ENCODE measurements at regions not wholly inside any gene's neighbourhood (a gene's known extent, or its start where the extent isn't known, plus 50 kb on each side); places are given as distances from the start of the nearest gene placed in this dataset.

DNA sequence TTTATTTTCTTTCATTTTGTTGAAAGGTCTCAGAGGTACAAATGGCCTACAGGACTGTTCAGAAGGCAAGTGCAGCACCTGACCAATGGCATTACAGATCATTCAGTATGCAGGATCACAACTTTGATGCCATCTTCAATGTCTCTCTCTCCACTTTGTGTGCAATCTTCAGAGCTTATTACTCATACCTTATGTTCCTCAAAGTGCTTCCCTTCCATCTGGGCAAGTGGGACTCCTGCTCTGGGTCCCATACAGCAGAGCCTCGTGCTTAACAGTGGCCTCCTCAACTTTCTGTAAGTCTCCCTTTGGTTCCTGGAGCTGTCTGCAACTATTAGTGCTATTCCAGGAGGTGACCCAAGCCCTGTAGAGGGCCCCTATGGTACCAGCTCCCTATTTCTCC, 358.4 kb upstream of the RPS23 start:
- no peaks in the 10 kb centered on the region for H3K27me3 ChIP-seq (ENCODE audit: control insufficient read depth in 2 of 2, insufficient read depth in 2 of 2, low read length in 2 of 2)
- no peak overlapping the region for H3K4me3 ChIP-seq
- intact Hi-C loops (cut with micrococcal nuclease) (no loop called here), in situ Hi-C loops (cut with MboI) (loop anchor here (25.0 kb wide), 1 partner anchor 274 kb away; no protein-coding TSS in a partner anchor)
- H3K4me1 ChIP-seq (replicated peaks in 1 of 2; ENCODE audit: control insufficient read depth in 2 of 2, insufficient read depth in 2 of 2, low read length in 2 of 2): no peaks in the 10 kb centered on the region
- DNase-seq (ENCODE audit: extremely low read depth in 1 of 4, low spot score in 3 of 4): no peak
- no TSS peak for BruUV-seq (replicated peaks)
- H2AFZ ChIP-seq (ENCODE audit: low read depth, low read length): no peak overlapping the region
- CTCF ChIA-PET (ENCODE audit: low intra/inter-chr PET ratio): no interaction called here
- 0% methylated on average over 1 of the region's 1 CpG for WGBS (ENCODE audit: insufficient coverage, low coverage, missing lambda C conversion rate)
- no peaks in the 10 kb centered on the region for H3K79me2 ChIP-seq (ENCODE audit: control insufficient read depth, insufficient read depth, low read length)
- H3K27ac ChIP-seq (ENCODE audit: extremely low read depth, low read depth, low read length): no peak overlapping the region
- POLR2A ChIA-PET: no interaction called here
- H3K9me1 ChIP-seq (ENCODE audit: control insufficient read depth, insufficient read depth, low read length): no peaks in the 10 kb centered on the region
- no peak for TF ChIP-seq RBM17 (IDR thresholded peaks at IDR 0.05; ENCODE audit: borderline replicate concordance, low read depth, low read length)
- TF ChIP-seq HDAC1 (IDR thresholded peaks at IDR 0.05): no peak
- no peak for TF ChIP-seq CHD1 (IDR thresholded peaks at IDR 0.05; ENCODE audit: low read length)
- no peak for TF ChIP-seq SMAD2 (IDR thresholded peaks at IDR 0.05; ENCODE audit: low read depth, low read length)
- TF ChIP-seq SMARCA4 (IDR thresholded peaks at IDR 0.05): no peak
- no peak for TF ChIP-seq MYC (IDR thresholded peaks at IDR 0.05; ENCODE audit: low read depth, low read length)
- no peak for TF ChIP-seq MYC (CRISPR knock-in tag; IDR thresholded peaks at IDR 0.05; ENCODE audit: borderline replicate concordance, low read depth)
- no peak for TF ChIP-seq KDM2B (CRISPR knock-in tag; IDR thresholded peaks at IDR 0.05)
- TF ChIP-seq, protein P1, sequence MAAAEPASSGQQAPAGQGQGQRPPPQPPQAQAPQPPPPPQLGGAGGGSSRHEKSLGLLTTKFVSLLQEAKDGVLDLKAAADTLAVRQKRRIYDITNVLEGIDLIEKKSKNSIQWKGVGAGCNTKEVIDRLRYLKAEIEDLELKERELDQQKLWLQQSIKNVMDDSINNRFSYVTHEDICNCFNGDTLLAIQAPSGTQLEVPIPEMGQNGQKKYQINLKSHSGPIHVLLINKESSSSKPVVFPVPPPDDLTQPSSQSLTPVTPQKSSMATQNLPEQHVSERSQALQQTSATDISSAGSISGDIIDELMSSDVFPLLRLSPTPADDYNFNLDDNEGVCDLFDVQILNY (CRISPR knock-in tag; IDR thresholded peaks at IDR 0.05): no peak
- TF ChIP-seq SREBF1 (IDR thresholded peaks at IDR 0.05; ENCODE audit: borderline replicate concordance, low read depth, low read length): no peak
- TF ChIP-seq, protein P2, sequence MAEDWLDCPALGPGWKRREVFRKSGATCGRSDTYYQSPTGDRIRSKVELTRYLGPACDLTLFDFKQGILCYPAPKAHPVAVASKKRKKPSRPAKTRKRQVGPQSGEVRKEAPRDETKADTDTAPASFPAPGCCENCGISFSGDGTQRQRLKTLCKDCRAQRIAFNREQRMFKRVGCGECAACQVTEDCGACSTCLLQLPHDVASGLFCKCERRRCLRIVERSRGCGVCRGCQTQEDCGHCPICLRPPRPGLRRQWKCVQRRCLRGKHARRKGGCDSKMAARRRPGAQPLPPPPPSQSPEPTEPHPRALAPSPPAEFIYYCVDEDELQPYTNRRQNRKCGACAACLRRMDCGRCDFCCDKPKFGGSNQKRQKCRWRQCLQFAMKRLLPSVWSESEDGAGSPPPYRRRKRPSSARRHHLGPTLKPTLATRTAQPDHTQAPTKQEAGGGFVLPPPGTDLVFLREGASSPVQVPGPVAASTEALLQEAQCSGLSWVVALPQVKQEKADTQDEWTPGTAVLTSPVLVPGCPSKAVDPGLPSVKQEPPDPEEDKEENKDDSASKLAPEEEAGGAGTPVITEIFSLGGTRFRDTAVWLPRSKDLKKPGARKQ (CRISPR knock-in tag; IDR thresholded peaks at IDR 0.05): no peak
- no peak for TF ChIP-seq EWSR1 (IDR thresholded peaks at IDR 0.05; ENCODE audit: borderline replicate concordance, low read depth, partially characterized antibody)
- no peak overlapping the region for H3K9ac ChIP-seq (ENCODE audit: insufficient read depth in 1 of 2, low read depth in 2 of 2, low read length in 2 of 2)
- H3K9me3 ChIP-seq (replicated peaks; ENCODE audit: control insufficient read depth, insufficient read depth, low read depth, low read length): no peaks in the 10 kb centered on the region
- no peak overlapping the region for H3K4me2 ChIP-seq (ENCODE audit: insufficient read depth, low read length)
- ATAC-seq: no peak
- FAIRE-seq: no peak
- H4K20me1 ChIP-seq (replicated peaks; ENCODE audit: control insufficient read depth, insufficient read depth, low read length): no peaks in the 10 kb centered on the region
- no peaks in the 10 kb centered on the region for H3K36me3 ChIP-seq (ENCODE audit: control insufficient read depth, insufficient read depth, low read length)
